Embryonic facial prominence (tissue), 1 donor: ENCODE measurements at regions not wholly inside any gene's neighbourhood (a gene's known extent, or its start where the extent isn't known, plus 50 kb on each side); places are given as distances from the start of the nearest gene placed in this dataset.
"Not testable (repeated sequence)": the region's sequence is repeated elsewhere in the genome, so short reads cannot be mapped to it uniquely, and the experiment has no call there.

Experiments
- DNase-seq: peaks from one replicate; pipeline ENCODE4 v3.0.0-alpha.2; 2016; ENCODE audit errors: extremely low spot score

DNA sequence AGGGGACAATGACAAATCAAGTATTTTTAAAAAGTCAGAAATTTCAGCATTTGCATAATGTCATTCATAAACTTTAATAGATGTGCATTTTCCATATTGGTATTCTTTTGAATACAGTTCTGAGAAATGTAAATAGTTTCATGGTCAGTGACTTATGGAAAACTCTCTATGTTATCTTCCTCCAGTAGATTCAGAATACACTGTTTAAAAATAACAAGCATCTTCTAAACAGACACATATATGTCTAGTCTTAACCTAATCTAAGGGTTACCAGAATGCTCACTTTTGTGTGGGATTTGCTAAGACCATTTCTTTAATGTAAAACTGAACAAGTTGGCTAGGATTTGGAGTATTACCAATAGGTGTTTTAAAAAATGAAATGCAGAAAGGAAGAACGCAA, 119.8 kb upstream of the SGCG start:
- no peak for DNase-seq

DNA sequence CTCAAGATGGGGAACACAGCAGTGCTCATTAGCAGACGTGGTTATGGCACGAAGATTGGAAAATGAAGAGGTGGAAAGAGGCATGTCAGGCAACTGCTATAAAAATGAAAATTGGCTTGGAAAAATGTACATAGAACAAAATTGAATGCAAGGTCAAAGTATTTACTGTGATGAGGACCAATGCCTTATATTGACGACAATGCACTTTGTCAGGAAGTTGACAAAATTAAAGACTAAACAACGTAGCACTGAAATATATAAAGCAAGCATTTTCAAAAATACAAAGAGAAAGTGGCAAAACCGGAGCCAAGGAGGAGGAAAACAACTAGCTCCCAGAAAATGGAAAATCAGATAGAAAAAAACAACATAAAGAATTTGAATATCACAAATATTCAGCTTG, 113.7 kb upstream of the SGCG start:
- no peak for DNase-seq

GRCh38 chr13:23069566-23069965, 111.2 kb upstream of the SGCG start:
- no peak for DNase-seq

DNA sequence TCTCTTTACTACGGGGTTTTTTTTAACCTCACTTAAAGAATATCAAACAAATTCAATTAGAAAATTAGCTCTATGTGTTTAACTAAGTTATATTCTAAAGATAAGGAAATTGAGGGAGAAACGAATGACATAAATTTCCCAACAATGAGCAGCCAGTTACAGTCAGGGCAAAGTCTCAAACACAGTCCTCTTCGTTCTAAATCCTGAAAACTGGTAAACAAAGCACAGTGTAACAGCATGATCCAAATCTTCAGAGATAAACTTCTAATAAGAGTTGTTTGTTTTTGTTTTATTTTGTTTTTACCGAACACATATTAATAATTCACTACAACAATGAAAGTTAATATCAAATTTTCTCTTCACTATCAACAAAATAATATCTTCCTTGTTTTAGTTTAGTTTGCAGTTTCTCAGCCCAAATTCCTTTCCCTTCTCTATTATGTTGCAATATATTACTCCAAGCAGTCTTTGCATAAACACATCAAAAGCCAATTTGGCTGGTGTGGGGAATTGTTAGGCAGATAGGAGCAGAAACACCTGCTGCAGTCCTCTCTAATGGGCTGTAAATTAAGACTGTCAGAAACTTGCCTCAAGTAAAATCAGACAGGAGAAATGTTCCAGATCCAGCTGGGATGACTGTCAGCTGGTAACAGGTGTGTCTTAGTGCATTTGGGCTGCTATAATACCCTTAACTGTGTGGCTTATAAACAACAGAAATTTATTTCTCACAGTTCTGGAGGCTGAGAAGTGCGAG, 106.5 kb upstream of the SGCG start:
- no peak for DNase-seq

- DNase-seq = no peak
These were observed 99.6 kb upstream of the SGCG start for GRCh38 chr13:23081220-23081619.

DNA sequence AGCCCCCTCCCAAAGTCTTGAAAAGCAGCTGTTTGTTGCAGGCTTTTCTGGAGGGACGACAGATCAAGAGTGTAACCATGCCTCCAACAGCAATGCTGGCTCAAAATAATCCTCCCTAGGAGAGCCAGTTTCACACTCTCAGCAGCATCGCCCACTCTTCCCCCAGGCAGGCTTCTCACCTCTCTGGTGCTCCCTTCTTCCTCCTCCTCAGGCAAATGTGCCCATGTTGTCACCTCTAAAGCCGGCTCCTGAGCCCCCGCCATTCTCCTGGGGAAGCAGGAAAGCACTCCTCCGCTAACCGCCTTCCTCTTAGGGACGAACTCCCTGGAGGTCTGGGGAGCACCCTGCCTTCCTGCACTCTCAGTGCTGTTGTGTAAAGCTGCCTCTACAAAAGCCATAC, 98.9 kb upstream of the SGCG start:
- no peak for DNase-seq

GRCh38 chr13:23086968-23087623, 93.7 kb upstream of the SGCG start:
- no peak for DNase-seq

- DNase-seq = no peak
These were observed 92.9 kb upstream of the SGCG start for GRCh38 chr13:23087880-23088279.

- DNase-seq = no peak
These were observed 82.4 kb upstream of the SGCG start for GRCh38 chr13:23098161-23098907.

- no peak for DNase-seq
These were observed 75.7 kb upstream of the SGCG start for GRCh38 chr13:23105051-23105450.

- no peak for DNase-seq
These were observed 73.1 kb upstream of the SGCG start for GRCh38 chr13:23107665-23108064.

- no peak for DNase-seq
These were observed 61.6 kb upstream of the SGCG start for GRCh38 chr13:23119131-23119530.

- not testable (repeated sequence) for DNase-seq
These were observed 53.2 kb upstream of the SGCG start for GRCh38 chr13:23127540-23127939.

GRCh38 chr13:23129331-23129730, 51.4 kb upstream of the SGCG start:
- DNase-seq = no peak
